ENCODE measurements at regions not wholly inside any gene's neighbourhood (a gene's known extent, or its start where the extent isn't known, plus 50 kb on each side); places are given as distances from the start of the nearest gene placed in this dataset.

GRCh38 chr13:107851670-107852069 is 363.7 kb downstream of the LIG4 start:
- DNase-seq: no peak

- DNase-seq: no peak
Observed at GRCh38 chr13:107847406-107847805, 367.9 kb downstream of the LIG4 start.

DNA sequence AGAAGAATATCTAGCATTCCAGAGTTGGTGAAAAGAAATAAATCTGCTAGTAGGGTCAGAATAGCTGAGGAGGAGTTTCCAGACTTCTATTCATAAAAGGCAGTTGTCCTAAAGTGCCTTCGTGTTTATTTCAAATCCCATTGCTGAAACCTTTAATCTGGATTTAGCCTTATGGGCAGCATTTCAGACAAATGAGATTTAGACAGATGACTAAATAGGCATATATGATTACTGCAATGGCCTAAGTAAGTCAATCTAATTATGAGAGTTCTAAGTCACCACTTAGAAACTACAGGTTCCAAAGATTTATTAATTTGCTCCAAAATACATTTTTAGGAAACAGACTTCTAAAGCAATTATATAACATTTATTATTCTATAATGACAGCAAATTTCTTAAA is 368.7 kb downstream of the LIG4 start:
- no peak for DNase-seq

DNA sequence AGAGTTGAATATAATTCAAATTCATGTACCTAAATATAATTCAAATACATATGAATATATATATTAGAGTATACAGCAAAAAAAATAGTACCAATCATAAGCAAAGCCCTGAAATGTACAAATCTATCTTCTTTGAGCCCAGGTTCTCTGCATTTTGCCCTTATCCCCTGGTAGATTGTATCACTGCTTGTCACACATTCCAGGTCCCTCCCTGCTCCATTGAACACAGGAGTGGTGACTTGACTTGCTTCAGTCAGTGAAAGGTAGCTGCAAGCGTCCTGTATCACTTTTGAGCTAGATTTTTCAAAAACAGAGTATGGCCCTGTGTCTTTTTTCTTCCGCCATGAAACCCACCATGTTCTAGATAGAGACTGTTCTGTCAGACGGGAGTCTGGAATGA is 369.4 kb downstream of the LIG4 start:
- DNase-seq: no peak

DNA sequence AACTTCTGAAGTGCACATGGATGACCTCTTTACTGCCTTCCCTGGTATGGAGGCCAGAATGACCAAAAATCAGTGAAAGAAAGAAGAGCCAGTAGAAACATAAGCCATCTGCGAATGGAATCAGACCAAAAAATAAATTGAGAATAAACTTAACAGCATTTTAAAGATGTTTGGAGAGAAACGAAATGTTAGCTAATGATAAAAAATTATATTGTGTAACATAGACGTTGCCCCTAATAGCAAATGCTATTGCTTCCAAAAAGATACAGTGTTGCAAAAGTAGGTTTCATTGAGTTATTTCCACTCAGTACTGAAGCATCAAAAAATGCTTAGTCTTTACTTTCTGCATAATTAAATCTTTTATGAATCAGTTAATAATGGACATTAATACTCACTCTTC is 371.7 kb downstream of the LIG4 start:
- no peak for DNase-seq

DNA sequence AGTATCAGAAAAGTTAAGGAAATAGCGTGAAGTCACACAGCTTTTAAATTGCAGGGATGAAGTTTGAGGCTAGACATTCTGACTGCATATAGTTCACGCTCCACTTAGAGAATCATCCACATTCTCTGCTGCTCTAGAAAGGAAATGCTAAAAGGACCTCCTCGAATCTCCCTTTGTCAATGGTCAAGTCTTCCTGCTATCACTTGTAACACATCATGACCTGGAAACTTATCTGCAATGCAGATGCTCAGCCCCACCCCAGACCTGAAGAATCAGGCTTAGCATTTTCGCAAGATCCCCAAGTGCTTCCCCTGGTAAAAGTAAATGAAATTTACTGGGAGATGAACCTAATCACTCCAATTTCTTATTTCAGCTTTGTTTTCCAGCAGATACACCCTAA is 372.1 kb downstream of the LIG4 start:
- no peak for DNase-seq

GRCh38 chr13:107842562-107843180 is 372.7 kb downstream of the LIG4 start:
- no peak for DNase-seq

GRCh38 chr13:107838588-107839161 is 376.7 kb downstream of the LIG4 start:
- DNase-seq: no peak

DNA sequence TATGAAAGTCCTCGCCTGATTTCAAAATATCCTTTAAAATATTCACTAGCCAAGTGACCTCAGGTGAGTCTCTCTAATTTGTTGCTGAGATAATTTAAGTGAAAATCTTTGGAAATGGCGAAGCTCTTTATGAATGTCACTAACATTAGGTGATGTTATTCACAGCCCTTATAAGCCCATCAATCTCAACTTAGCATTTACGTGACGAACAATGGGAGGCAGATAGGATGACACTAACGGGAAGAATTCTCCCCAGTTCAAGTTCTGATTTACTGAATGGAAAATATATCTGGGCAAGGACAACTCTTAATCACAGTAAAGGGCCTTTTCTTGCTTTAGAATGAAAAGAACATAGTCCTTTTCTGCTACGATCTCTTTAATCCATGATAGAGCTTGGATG is 378.7 kb downstream of the LIG4 start:
- no peak for DNase-seq

DNA sequence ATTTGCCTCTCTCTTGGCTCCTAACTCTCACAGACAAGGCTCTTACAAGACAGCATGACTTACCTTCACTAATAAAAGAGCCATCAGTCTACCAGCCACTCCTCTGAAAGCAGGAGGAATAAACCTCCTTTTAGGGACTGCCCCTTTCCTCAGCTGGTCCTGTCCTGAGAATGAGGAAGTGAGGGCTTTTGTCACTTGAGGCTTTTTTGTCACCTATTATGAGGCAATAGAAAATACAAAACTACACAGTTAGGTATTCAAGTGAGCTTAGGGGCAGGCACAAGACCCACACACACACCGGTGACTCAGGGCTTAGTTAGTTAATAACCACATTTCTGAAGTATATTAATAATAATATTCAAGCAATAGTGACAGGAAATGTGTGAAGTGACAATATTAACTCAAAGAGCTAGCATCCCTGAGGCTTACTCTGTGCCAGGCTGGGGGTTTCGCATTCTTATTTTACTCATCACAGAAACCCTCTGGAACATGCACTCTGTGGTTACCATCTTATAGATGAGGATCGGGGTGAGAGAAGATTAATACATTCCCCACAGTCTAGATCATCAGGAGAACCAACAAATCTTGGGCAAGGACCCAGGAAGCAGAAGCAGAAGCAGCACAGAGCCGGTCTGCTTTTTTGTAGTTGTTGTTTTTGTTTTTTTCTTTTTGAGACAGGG is 379.9 kb downstream of the LIG4 start:
- no peak for DNase-seq

DNA sequence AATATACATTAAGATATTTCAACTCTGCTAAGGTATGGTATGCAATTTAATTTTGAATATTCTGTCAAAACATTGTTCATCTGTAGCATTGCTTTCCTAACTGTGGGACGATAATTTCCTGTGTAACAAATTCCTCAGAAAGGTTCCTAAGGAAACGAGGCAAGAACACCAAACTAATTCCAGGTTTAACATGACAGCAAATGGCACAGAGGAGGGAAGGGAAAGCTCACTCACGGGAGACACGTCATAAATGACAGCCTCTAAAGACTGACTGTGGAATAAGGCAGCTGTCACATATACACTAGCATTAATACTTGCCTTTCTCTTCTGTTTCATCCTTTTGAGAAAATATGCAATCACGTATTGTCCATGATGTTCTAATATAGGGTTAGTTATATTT is 380.6 kb downstream of the LIG4 start:
- DNase-seq: no peak

- no peak for DNase-seq
Observed at GRCh38 chr13:107834281-107834680, 381.1 kb downstream of the LIG4 start.

DNA sequence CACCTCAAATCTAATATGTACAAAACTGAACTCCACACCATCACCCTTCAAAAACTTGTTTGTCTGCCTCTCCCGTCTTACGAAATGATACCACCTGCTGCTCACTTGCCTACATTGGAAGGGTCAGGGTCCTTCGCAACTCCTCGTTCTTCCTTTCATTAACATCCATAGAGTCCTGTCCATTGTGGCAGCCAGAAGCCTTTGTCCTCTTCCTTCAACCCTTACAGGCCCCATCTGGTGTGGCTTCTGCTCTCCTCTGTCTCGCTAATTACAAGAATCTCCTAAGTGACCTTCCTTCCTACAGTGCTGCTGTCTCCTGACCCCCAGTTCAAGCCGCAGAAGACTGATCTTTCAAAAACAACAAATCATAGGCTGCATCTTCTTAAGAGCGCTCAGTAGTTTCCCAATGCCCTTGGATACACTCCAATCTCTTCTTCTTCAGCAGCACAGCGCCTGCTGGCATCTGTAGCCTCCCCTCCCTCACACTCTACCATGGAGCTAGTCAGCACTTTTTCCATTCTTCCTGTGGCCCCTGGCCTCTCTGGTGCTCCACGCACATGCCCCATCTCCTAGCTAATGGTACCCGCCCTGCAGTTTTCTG is 382.7 kb downstream of the LIG4 start:
- no peak for DNase-seq

DNA sequence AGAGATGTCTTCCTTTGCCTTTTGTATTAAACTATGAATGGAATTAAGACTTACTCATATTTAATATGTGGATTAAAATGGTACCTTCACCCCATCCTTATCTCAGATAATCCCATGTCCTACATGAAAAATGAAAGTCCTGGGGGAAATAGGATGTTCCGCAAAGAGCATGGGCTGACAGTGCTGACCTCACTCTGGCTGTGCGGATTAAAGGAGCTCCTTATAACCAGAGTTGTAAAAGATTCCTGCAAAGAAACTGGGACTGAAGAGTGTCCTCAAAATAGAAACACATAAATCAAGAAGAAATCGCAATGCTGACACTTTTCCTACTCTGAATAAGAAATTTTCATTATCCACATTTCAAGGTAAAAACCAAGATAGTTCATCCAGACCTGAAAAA is 384.5 kb downstream of the LIG4 start:
- no peak for DNase-seq

DNA sequence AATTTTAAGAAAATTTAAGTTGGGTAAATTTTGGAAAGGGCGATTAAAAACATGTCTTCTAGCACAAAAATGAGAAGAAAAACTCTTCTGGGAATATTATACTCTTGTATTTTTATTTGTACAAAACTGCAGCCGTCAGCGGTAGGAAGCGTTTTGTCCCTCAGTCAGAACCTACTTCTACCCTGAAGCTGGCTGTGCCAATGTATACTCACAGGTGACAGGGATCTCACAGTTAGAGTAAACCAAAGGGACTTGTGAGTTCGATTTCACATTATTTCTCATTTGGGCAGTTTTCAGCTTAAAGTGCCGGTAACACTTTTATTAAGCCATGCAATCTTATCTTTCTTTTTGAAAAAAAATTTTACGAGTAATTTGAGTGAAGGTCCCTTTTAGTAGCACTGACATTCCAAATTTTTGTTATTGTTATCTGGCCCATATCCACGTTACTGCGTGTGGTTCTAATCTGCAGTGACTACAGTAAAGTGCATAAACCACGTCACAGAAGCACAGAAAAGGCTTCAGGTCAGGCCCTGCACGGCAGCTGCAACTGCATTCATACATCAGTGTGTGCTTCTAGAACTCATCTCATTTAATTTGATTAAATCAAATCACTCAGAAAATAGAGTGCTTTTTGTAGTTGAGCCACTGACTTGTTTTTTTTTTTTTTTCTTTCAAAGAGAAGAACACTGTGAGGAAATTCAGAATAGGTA is 387.3 kb downstream of the LIG4 start:
- no peak for DNase-seq

- DNase-seq: no peak
Observed at GRCh38 chr13:107824635-107825034, 390.7 kb downstream of the LIG4 start.

- DNase-seq: no peak
Observed at GRCh38 chr13:107822006-107822405, 393.3 kb downstream of the LIG4 start.

GRCh38 chr13:107821492-107821891 is 393.8 kb downstream of the LIG4 start:
- no peak for DNase-seq

DNA sequence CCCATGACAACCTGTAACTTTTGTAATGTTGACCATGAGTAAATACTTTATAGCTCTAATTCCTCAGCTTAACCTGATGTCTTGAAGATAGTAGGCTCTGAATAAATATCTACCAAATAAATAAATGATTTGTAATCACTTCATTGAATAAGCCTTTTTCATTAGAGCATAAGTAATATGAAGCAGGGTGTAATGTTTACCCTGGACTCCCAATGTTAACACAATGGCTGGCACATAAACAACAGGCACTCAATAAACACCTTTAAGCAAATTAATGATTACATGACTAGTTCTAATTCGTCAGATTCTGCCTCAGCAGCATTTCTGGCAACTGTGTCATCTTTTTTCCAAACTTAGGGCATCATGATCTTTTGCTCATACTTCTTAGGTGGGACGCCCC is 396.3 kb downstream of the LIG4 start:
- DNase-seq: no peak

DNA sequence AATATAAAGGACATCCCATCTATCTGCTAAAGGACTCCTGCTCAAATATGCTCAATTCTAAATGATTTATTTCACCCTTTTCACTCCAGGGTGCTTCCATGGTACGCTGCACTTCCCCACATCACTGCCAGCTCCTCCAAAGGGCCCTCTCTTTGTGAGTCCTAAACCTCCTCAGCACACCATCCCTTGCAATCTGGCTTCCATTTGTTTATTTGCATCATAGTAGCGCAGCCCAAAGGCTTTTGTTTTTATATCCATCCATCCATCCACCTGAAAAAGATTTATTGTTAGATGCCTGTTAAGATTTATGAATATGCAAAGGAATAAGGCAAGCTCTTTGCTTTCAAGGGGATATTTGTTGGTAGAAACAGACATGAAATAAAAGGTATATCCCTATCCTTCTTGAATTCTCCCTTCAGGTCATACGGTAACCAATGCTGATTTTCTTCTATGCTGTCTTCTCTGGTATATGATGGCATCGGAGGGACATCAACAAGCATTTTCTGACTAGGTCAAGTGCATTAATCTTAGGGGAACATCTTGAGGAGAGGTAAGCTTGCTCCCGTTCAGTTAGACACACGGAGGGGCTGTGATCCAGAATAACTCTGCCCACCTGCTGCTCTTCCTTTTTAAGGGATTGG is 397.6 kb downstream of the LIG4 start:
- no peak for DNase-seq

DNA sequence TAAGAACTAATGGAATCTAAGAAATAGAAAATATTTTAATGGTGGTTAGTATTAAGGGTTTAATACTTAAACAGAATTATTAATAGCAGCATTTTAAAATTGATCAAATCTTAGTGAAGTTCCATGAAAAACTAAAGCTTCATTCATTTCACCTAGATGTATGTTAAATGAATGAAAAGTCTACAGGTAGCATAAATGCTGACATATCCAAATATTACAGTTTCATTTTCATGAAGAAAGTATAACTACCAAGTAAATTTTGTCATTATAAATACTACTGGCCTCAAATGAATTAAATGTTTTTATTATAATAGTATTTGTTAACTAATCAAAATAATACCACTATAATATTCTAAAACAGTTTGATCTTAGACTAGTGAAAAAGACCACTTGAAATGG is 403.3 kb downstream of the LIG4 start:
- DNase-seq: no peak

DNA sequence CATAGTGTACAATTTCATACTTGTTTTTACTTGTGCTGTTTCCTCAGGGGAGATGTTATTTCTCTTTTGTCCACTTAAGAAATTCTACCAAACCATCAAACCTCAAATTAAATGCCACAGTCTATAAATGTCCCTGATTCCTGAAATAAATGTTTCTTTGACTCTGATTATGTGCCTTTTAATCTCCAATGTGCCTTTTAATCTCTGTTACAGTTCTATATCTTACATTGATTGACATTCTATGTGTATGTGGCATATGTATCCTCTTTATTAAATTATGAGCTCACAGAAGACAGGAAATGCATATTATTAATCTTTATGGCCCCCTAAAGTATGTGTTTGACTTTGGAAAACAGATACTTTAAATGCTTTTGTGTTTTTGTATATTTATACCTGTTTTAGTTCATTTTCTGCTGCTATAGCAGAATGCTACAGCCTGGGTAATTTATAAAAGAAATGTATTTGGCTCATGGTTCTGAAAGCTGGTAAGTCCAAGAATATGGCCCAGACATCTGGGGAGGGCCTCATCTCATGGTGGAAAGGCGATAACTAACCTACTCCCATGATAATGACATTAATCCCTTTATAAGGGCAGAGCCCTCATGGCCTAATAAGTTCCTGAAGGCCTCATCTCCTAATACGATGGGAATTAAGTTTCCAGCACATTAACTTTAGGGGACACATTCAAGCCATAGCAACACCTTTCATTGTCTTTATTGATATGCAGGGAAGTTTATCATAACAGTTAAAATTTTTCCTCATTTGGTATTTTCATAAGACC is 403.9 kb downstream of the LIG4 start:
- DNase-seq: no peak

Measured in suppressor macrophage treated with lipopolysaccharide for 1 hour (primary cell).